HG02798 (cell line): ENCODE measurements at regions not wholly inside any gene's neighbourhood (a gene's known extent, or its start where the extent isn't known, plus 50 kb on each side); places are given as distances from the start of the nearest gene placed in this dataset.
"Not testable (repeated sequence)": the region's sequence is repeated elsewhere in the genome, so short reads cannot be mapped to it uniquely, and the experiment has no call there.

Experiments
- ATAC-seq: cut with Tn5 transposase; IDR thresholded peaks from one replicate; pipeline ENCODE4 v1.9.1; 2021; ENCODE audit warnings: mild to moderate bottlenecking; ENCODE audit not compliant: unreplicated experiment, poor library complexity

GRCh38 chr10:131032329-131033165 is 279.0 kb downstream of the TCERG1L start:
- no peak for ATAC-seq

GRCh38 chr10:131033166-131034085 is 278.1 kb downstream of the TCERG1L start:
- ATAC-seq = no peak

GRCh38 chr10:131034451-131034850 is 277.1 kb downstream of the TCERG1L start:
- no peak for ATAC-seq

GRCh38 chr10:131035779-131036178 is 275.7 kb downstream of the TCERG1L start:
- no peak for ATAC-seq

- ATAC-seq = no peak
Measured at GRCh38 chr10:131038056-131038455, 273.5 kb downstream of the TCERG1L start.

GRCh38 chr10:131041031-131041430 is 270.5 kb downstream of the TCERG1L start:
- ATAC-seq = no peak

GRCh38 chr10:131041441-131041840 is 270.1 kb downstream of the TCERG1L start:
- no peak for ATAC-seq

- not testable (repeated sequence) for ATAC-seq
Measured at GRCh38 chr10:131042015-131042414, 269.5 kb downstream of the TCERG1L start.
